ENCODE measurements at regions not wholly inside any gene's neighbourhood (a gene's known extent, or its start where the extent isn't known, plus 50 kb on each side); places are given as distances from the start of the nearest gene placed in this dataset.

DNA sequence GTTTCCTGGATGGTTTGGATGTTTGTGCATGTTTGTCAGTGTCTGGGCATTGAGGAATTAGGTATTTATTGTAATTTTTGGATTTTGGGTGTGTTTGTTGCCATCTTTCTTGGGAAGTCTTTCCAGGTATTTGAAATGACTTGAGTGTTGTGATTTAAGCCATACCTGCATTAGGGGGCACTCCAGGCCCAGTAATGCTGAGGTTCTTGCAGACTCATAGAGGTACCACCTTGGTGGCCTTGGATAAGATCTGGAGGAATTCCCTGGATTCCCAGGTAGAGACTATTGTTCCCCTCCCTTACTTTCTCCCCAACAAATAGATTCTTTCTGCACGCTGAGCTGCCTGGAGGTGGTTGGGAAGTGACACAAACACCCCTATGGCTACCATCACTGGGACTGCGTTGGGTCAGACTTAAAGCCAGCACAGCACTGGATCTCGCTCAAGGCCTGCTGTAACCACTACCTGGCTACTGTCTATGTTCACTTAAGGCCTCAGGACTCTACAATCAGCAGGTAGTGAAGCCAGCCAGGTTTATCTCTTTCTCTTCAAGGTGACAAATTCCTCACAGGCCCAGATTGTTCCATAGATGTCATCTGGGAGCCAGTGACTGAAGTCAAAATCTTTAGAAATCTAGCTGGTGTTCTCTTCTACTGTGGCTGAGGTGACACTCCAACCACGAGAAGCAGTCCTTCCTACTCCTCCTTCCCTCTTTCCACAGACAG lies 643.6 kb downstream of the PDHA2 start:
- no peaks in the 10 kb centered on the region for H3K36me3 ChIP-seq
- H3K4me1 ChIP-seq: no peaks in the 10 kb centered on the region
- H3K27ac ChIP-seq: no peak overlapping the region
- no peak overlapping the region for H3K4me3 ChIP-seq
- no peak for DNase-seq
- no peaks in the 10 kb centered on the region for H3K9me3 ChIP-seq (replicated peaks)
- H3K27me3 ChIP-seq: no peaks in the 10 kb centered on the region

DNA sequence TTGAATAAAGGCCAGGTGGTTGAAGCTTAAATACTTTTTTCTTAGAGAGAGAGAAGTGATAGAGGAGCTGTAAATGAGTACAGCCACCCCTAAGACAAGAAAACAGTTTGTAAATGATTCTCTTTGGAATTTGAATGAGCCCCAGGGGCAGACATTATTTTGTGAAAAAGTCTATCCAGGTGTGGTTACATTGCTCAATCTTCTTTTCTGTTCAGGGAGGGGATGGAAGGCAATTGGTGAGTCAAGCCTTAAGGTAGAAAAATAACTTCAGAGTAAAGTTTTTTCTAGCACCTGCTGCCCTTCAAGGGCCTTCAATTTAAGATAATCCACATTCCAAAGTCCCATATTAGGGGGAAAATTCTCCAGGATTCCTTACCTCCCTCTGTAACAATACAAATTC lies 646.7 kb downstream of the PDHA2 start:
- Histone ChIP-seq H3K27me3 (no peaks in the 10 kb centered on the region), H3K4me3 (no peak overlapping the region), H3K9me3 (replicated peaks) (no peaks in the 10 kb centered on the region), H3K36me3 (no peaks in the 10 kb centered on the region), H3K4me1 (no peaks in the 10 kb centered on the region), H3K27ac (no peak overlapping the region)
- no peak for DNase-seq

DNA sequence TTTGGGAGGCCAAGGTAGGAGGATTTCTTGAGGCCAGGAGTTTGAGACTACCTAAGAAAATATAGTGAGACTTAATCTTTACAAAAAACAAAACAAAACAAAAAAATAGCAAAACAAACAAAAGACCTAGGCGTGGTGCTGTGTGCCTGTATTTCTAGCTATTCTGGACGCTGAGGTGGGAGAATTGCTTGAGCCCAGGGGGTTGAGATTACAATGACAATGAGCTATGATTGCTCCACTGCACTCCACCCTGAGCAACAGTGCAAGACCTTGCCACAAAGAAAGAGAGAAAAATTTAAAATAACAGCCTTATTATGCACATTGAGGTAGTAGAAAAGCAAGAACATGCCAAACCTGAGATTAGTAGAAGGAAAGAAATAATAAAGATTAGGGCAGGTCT lies 657.7 kb downstream of the PDHA2 start:
- H3K4me1 ChIP-seq: no peaks in the 10 kb centered on the region
- no peaks in the 10 kb centered on the region for H3K9me3 ChIP-seq (replicated peaks)
- no peaks in the 10 kb centered on the region for H3K36me3 ChIP-seq
- DNase-seq: no peak
- no peak overlapping the region for H3K27ac ChIP-seq
- H3K4me3 ChIP-seq: no peak overlapping the region
- no peaks in the 10 kb centered on the region for H3K27me3 ChIP-seq

DNA sequence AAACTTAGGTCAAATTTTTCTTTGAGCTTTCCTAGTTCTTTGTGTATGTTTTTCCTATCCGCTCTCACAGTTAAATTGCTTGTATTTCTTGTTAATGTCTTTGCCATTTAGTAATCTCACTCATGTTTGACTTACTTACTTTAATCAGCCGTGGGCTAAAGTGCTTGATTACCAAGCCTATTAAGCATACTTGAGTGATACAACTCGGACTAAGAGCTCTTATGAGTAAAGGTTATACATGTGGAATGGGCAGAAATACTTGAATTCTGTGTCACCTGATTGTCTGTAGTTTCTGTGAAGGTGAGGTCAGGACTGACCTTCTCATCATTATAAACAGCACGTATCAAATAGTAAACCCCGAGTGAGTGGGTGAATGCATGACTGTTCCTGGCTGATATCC lies 664.5 kb downstream of the PDHA2 start:
- no peak for DNase-seq
- H3K4me3 ChIP-seq: no peak overlapping the region
- no peaks in the 10 kb centered on the region for H3K4me1 ChIP-seq
- H3K27me3 ChIP-seq: no peaks in the 10 kb centered on the region
- H3K36me3 ChIP-seq: no peaks in the 10 kb centered on the region
- H3K9me3 ChIP-seq (replicated peaks): no peaks in the 10 kb centered on the region
- no peak overlapping the region for H3K27ac ChIP-seq

DNA sequence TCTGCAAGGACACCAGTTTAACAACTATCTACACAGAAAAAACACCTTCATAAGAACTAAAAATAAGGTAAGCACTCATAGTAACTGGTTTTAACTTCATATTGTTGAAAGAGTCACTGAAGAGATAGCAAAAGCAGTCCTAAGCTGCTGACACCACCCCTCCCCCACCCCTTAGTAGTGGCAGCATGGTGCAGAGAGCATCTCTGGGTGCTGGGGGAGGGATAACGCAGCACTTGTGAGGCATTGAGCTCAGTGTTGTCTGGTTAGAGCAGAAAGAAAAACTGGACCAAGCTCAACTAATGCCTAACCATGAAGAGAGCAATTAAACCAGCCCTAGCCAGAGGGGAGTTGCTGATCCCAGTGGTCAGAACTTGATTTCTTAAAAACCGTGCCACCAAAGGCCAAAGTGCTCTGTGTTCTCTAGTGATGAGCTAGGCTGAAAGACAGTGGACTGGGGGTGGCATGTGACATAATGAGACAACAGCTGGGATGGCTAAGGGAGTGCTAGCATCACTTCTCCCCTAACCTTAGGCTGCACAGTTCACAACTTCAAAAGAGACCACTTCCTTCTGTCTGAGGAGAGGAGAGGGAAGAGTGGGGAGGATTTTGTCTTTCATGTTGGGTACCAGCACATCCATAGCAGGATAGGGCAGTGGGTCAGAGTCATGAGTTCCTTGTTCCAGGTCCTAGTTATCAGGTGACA lies 669.3 kb downstream of the PDHA2 start:
- H3K36me3 ChIP-seq: no peaks in the 10 kb centered on the region
- no peak overlapping the region for H3K27ac ChIP-seq
- H3K4me3 ChIP-seq: no peak overlapping the region
- H3K9me3 ChIP-seq (replicated peaks): no peaks in the 10 kb centered on the region
- H3K27me3 ChIP-seq: no peaks in the 10 kb centered on the region
- no peak for DNase-seq
- H3K4me1 ChIP-seq: no peaks in the 10 kb centered on the region

DNA sequence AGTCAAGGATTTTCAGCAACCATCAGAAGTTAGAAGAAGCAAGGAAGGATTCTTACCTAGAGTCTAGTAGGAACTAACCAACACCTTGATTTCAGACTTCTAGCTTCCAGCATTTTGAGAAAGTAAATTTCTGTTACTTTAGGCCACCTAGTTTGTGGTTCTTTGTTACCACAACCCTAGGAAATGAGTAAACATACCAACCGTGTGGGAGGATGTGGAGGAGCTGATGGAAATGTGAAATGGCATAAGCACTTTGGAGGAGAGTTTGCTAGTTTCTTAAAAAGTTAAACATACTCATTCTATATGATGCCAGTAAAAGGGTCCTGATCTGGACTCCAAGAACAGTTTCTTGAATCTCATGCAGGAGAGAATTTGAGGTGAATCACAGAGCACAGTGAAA lies 679.4 kb downstream of the PDHA2 start:
- DNase-seq: no peak
- no peak overlapping the region for H3K4me3 ChIP-seq

DNA sequence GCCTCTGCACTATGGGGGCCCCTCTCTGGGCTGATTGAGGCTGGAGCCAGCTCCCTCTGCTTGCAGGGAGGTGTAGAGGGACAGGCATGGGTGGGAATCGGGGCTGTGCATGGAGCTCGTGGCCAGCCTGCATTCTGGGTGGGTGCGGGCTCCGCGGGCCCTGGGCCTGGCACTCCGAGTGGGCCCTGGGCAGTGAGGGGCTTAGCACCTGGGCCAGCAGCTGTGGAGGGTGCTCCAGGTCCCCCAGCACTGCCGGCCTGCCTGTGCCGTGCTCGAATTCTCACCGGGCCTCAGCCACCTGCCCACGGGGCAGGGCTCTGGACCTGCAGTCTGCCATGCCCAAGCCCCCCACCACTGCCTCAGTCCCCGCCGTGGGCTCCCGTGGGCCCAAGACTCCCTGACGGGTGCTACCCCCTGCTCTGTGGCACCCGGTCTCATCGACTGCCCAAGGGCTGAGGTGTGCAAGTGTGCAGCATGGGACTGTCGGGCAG lies 681.2 kb downstream of the PDHA2 start:
- DNase-seq: no peak
- Histone ChIP-seq H3K36me3 (no peaks in the 10 kb centered on the region), H3K27me3 (no peaks in the 10 kb centered on the region), H3K9me3 (replicated peaks) (no peaks in the 10 kb centered on the region), H3K4me3 (no peak overlapping the region), H3K27ac (no peak overlapping the region), H3K4me1 (no peaks in the 10 kb centered on the region)

More for the DNA sequence above, 679.4 kb downstream of the PDHA2 start:
- Histone ChIP-seq H3K27ac (no peak overlapping the region), H3K36me3 (no peaks in the 10 kb centered on the region), H3K4me1 (no peaks in the 10 kb centered on the region), H3K27me3 (no peaks in the 10 kb centered on the region), H3K9me3 (replicated peaks) (no peaks in the 10 kb centered on the region)

DNA sequence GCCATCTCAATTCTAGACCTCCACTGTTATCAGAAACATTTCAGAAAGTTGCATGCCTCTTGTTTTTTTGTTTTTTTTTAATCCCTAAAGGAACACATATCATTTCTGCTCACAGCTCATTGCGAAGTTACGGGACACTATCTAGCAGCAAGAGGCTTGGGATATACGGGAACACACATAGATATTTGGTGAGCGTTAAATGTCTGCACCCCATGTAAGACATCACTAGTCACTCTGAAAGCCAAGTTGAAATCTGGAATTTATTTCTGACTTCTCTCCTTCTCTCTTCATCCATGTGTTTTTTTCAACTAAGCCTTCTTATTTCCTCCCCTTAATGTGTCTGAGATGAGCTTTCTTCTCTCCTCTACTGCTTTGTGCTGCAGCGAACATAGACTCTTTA lies 683.7 kb downstream of the PDHA2 start:
- H3K4me3 ChIP-seq: no peak overlapping the region
- no peaks in the 10 kb centered on the region for H3K4me1 ChIP-seq
- H3K27ac ChIP-seq: no peak overlapping the region
- DNase-seq: no peak
- no peaks in the 10 kb centered on the region for H3K27me3 ChIP-seq
- no peaks in the 10 kb centered on the region for H3K9me3 ChIP-seq (replicated peaks)
- H3K36me3 ChIP-seq: no peaks in the 10 kb centered on the region

DNA sequence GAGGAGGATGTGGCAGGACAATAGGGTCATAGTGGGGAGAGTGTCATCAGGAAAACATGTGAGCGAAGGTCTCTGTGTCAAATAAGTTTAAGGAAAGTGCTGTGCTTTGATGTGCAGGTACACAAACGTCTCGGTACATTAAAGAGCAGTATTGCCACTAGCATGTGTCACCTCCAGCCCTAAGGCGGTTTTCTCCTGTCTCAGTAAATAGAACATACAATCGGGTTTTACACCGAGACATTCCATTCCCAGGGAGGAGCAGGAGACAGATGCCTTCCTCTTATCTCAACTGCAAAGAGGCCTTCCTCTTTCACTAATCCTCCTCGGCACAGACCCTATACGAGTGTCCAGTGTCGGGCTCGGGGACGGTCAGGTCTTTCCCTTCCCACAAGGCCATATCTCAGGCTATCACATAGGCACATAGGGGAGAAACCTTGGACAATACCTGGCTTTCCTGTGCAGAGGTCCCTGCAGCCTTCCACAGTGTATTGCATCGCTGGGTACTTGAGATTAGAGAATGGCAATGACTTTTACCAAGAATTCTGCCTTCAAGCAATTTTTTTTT lies 684.5 kb downstream of the PDHA2 start:
- H3K36me3 ChIP-seq: no peaks in the 10 kb centered on the region
- no peak for DNase-seq
- H3K9me3 ChIP-seq (replicated peaks): no peaks in the 10 kb centered on the region
- H3K27me3 ChIP-seq: no peaks in the 10 kb centered on the region
- H3K27ac ChIP-seq: no peak overlapping the region
- H3K4me3 ChIP-seq: no peak overlapping the region
- no peaks in the 10 kb centered on the region for H3K4me1 ChIP-seq

DNA sequence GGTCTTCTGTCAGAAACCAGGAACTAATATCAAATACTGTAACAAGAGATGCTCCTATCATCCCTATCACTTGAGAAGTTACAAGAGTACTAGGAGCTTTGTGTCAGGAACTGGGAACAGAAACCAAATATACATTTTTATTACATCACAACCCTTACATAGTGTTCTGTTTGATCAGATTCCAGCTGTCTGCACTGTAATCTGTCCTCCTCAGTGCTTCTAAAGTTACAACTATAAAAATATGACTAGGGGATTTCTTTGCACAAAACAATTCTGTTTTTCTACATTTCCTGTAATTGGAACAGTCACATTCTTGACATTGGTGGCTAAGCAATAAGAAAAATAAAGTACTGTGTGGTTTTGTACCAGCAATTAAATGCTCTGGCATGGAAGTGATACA lies 686.0 kb downstream of the PDHA2 start:
- H3K36me3 ChIP-seq: no peaks in the 10 kb centered on the region
- DNase-seq: no peak
- H3K4me3 ChIP-seq: no peak overlapping the region
- no peak overlapping the region for H3K27ac ChIP-seq
- H3K9me3 ChIP-seq (replicated peaks): no peaks in the 10 kb centered on the region
- no peaks in the 10 kb centered on the region for H3K4me1 ChIP-seq
- H3K27me3 ChIP-seq: no peaks in the 10 kb centered on the region

DNA sequence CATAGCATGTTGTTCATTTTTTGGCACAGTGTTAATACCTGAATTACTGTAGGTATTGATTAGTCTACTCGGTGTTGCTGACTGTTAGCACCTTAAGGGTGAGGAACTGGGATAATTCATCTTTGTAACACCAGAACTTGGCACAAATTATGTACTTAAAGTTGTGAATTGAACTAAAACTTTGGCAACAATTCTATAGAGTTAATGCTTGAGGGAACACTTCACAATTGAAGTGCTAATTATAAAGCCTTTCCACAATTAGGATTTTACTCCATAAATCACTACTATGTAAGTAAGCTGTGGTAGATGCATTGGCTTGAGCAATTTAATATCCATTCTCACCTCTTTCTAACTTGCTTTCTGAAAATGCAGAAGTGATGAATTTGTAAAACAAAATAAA lies 686.7 kb downstream of the PDHA2 start:
- H3K4me3 ChIP-seq: no peak overlapping the region
- no peak for DNase-seq
- no peaks in the 10 kb centered on the region for H3K36me3 ChIP-seq
- no peak overlapping the region for H3K27ac ChIP-seq
- H3K9me3 ChIP-seq (replicated peaks): no peaks in the 10 kb centered on the region
- H3K27me3 ChIP-seq: no peaks in the 10 kb centered on the region
- no peaks in the 10 kb centered on the region for H3K4me1 ChIP-seq

DNA sequence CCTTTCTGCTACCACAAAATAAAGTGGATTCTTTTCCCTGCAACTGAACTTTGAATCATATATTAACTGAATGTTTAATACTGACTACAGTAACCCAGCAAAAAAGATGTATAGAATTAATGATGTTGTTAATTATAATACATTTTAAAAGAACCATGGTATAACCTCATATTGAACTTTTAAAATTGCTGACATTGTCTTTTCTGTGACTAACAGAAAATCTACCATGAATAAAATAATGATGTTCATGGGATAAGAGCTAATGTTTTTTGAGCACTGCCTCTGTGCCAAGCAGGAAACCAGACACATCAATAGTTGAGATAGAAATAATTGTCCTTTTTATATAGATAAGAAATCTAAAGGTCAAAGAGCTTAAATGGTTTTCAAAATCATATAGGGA lies 691.9 kb downstream of the PDHA2 start:
- H3K4me1 ChIP-seq: no peaks in the 10 kb centered on the region
- no peaks in the 10 kb centered on the region for H3K27me3 ChIP-seq
- H3K36me3 ChIP-seq: no peaks in the 10 kb centered on the region
- no peak overlapping the region for H3K4me3 ChIP-seq
- H3K27ac ChIP-seq: no peak overlapping the region
- DNase-seq: no peak
- H3K9me3 ChIP-seq (replicated peaks): no peaks in the 10 kb centered on the region

DNA sequence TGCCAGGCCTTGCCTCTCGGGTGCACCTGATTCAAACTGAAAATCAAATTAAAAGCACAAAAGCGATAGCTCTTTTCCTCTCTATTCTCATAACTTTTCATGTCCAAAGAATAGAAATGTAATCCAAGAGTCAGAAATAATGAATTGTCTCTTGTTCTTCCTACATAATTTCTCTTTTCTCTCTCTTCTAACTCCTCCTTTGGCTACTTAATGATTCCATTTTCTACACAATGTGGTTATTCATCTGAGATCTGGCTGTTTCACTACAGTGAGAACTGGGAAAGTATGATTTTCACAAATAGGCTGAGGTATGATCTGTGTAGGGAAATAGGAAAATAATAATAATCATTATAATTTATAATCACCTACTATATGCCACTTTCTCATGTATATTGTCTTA lies 703.5 kb downstream of the PDHA2 start:
- Histone ChIP-seq H3K27me3 (no peaks in the 10 kb centered on the region), H3K27ac (no peak overlapping the region), H3K9me3 (replicated peaks) (no peaks in the 10 kb centered on the region), H3K4me3 (no peak overlapping the region), H3K4me1 (no peaks in the 10 kb centered on the region; the same call in 1 of the 2 replicates), H3K36me3 (no peaks in the 10 kb centered on the region)
- no peak for DNase-seq

DNA sequence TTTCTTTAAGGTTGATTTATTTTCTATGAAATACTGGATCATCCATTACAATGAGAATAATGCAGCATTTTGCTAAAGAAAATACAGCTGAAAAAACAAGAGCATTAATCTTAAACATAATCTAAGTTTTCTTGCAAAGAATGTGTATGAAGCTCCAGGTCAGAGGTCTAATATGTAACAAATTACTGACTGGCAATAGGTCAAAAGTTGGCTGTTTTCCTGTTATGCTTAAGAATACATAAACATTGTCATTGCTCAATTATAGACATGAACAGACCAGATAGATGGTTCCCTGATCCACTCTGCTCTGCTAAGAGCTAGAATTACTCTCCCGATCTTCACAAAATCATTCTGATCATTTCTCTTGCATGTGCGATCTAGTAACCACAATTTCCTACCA lies 718.6 kb downstream of the PDHA2 start:
- Histone ChIP-seq H3K9me3 (replicated peaks) (no peaks in the 10 kb centered on the region), H3K27ac (no peak overlapping the region), H3K4me3 (no peak overlapping the region)

DNA sequence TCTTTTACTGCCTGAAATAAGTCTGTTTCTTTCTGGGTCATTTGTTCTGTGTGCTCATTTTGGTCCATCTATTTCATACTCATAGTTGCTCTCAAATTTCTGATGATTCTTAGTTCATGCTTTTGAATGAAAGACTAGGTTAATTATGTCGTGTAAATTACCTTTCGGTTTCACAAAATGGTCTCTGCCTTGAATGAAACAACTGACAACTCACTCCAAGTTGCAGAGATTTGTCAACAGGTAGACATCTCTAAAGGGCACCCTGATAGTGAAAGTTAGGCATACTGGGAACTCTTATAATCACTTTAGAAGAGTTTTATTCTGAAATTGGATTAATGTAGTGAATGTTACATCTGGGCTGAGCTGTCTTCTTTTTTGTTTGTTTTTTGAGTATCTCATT lies 726.9 kb downstream of the PDHA2 start:
- Histone ChIP-seq H3K4me1 (no peaks in the 10 kb centered on the region), H3K36me3 (no peaks in the 10 kb centered on the region), H3K27ac (no peak overlapping the region), H3K27me3 (peaks cover 5% of the 10 kb centered on the region; the same call in 1 of the 2 replicates), H3K4me3 (no peak overlapping the region), H3K9me3 (replicated peaks) (no peaks in the 10 kb centered on the region)
- DNase-seq: no peak

More for the DNA sequence above, 718.6 kb downstream of the PDHA2 start:
- Histone ChIP-seq H3K36me3 (no peaks in the 10 kb centered on the region), H3K27me3 (no peaks in the 10 kb centered on the region), H3K4me1 (no peaks in the 10 kb centered on the region)
- no peak for DNase-seq

Measured in SJCRH30 (cell line).